GM18868 (cell line): ENCODE measurements at regions not wholly inside any gene's neighbourhood (a gene's known extent, or its start where the extent isn't known, plus 50 kb on each side); places are given as distances from the start of the nearest gene placed in this dataset.

Experiments used
- ATAC-seq: cut with Tn5 transposase; IDR thresholded peaks from one replicate; pipeline ENCODE4 v1.9.1; 2021; ENCODE audit warnings: mild to moderate bottlenecking, moderate library complexity; ENCODE audit not compliant: unreplicated experiment

GRCh38 chr1:234975941-234976860 lies 152.4 kb downstream of the TOMM20 start:
- ATAC-seq: no peak

- peak; percentile 20 for ATAC-seq
These were observed 153.3 kb downstream of the TOMM20 start for GRCh38 chr1:234975122-234975940.

- ATAC-seq: no peak
These were observed 155.0 kb downstream of the TOMM20 start for GRCh38 chr1:234973426-234974250.

GRCh38 chr1:234972411-234973191 lies 156.0 kb downstream of the TOMM20 start:
- no peak for ATAC-seq

GRCh38 chr1:234971586-234972297 lies 156.9 kb downstream of the TOMM20 start:
- peak; percentile 43 for ATAC-seq

GRCh38 chr1:234970731-234971476 lies 157.7 kb downstream of the TOMM20 start:
- peak; percentile 33 for ATAC-seq

GRCh38 chr1:234970401-234970730 lies 158.3 kb downstream of the TOMM20 start:
- no peak for ATAC-seq

- no peak for ATAC-seq
These were observed 158.8 kb downstream of the TOMM20 start for GRCh38 chr1:234969581-234970400.

GRCh38 chr1:234969011-234969441 lies 159.6 kb downstream of the TOMM20 start:
- ATAC-seq: no peak

- ATAC-seq: no peak
These were observed 160.2 kb downstream of the TOMM20 start for GRCh38 chr1:234968451-234968850.

- no peak for ATAC-seq
These were observed 161.5 kb downstream of the TOMM20 start for GRCh38 chr1:234967121-234967520.

- ATAC-seq: no peak
These were observed 163.5 kb downstream of the TOMM20 start for GRCh38 chr1:234965111-234965510.

GRCh38 chr1:234963904-234964702 lies 164.5 kb downstream of the TOMM20 start:
- no peak for ATAC-seq

GRCh38 chr1:234963180-234963903 lies 165.3 kb downstream of the TOMM20 start:
- ATAC-seq: peak; percentile 83

- peak; percentile 57 for ATAC-seq
These were observed 166.2 kb downstream of the TOMM20 start for GRCh38 chr1:234962340-234962989.
